ENCODE measurements at regions not wholly inside any gene's neighbourhood (a gene's known extent, or its start where the extent isn't known, plus 50 kb on each side); places are given as distances from the start of the nearest gene placed in this dataset.

GRCh38 chr3:176933704-176934103 is 263.6 kb downstream of the TBL1XR1 start:
- ATAC-seq (no peak), DNase-seq (no peak)
- no peak overlapping the region for H3K27ac ChIP-seq
- H3K4me1 ChIP-seq: no peaks in the 10 kb centered on the region
- TF ChIP-seq CTCF (IDR thresholded peaks at IDR 0.05): no peak
- no peaks in the 10 kb centered on the region for H3K27me3 ChIP-seq (ENCODE audit: insufficient read depth in 3 of 3, low read length in 2 of 3)
- no peaks in the 10 kb centered on the region for H3K36me3 ChIP-seq (ENCODE audit: insufficient read depth in 1 of 2, low read depth in 1 of 2)
- 78 to 93% (median 82%) methylated on average over 8 of the region's 8 CpGs for WGBS, 3 donors
- no peak overlapping the region for H3K4me3 ChIP-seq
- intact Hi-C loops (cut with DNase I): loop anchor here in 1 of 2 donors (2.0 kb wide), 1 partner anchor 59 kb away; no protein-coding TSS in a partner anchor
- no peaks in the 10 kb centered on the region for H3K9me3 ChIP-seq

- no peak for DNase-seq
- intact Hi-C loops (cut with DNase I): no loop called here
- WGBS, 3 donors: 30 to 39% (median 30%) methylated on average over 3 of the region's 3 CpGs
- no peak for ATAC-seq
- no peaks in the 10 kb centered on the region for H3K4me1 ChIP-seq
- H3K27me3 ChIP-seq (ENCODE audit: insufficient read depth in 3 of 3, low read length in 2 of 3): no peaks in the 10 kb centered on the region
- no peaks in the 10 kb centered on the region for H3K36me3 ChIP-seq (ENCODE audit: insufficient read depth in 1 of 2, low read depth in 1 of 2)
- no peaks in the 10 kb centered on the region for H3K9me3 ChIP-seq
- H3K4me3 ChIP-seq: no peak overlapping the region
- no peak overlapping the region for H3K27ac ChIP-seq
- no peak for TF ChIP-seq CTCF (IDR thresholded peaks at IDR 0.05)
Measured at GRCh38 chr3:176932433-176932832, 264.8 kb downstream of the TBL1XR1 start.

GRCh38 chr3:176931991-176932390 is 265.3 kb downstream of the TBL1XR1 start:
- Histone ChIP-seq H3K27ac (no peak overlapping the region), H3K27me3 (ENCODE audit: insufficient read depth in 3 of 3, low read length in 2 of 3) (no peaks in the 10 kb centered on the region), H3K4me3 (no peak overlapping the region), H3K9me3 (no peaks in the 10 kb centered on the region), H3K4me1 (no peaks in the 10 kb centered on the region), H3K36me3 (ENCODE audit: insufficient read depth in 1 of 2, low read depth in 1 of 2) (no peaks in the 10 kb centered on the region)
- TF ChIP-seq CTCF (IDR thresholded peaks at IDR 0.05): no peak
- intact Hi-C loops (cut with DNase I): no loop called here
- ATAC-seq: no peak
- 49 to 66% (median 55%) methylated on average over 2 of the region's 2 CpGs for WGBS, 3 donors
- DNase-seq: no peak

- Histone ChIP-seq H3K4me3 (no peak overlapping the region), H3K27ac (no peak overlapping the region), H3K4me1 (no peaks in the 10 kb centered on the region), H3K27me3 (ENCODE audit: insufficient read depth in 3 of 3, low read length in 2 of 3) (no peaks in the 10 kb centered on the region), H3K9me3 (no peaks in the 10 kb centered on the region), H3K36me3 (ENCODE audit: insufficient read depth in 1 of 2, low read depth in 1 of 2) (no peaks in the 10 kb centered on the region)
- no peak for ATAC-seq
- intact Hi-C loops (cut with DNase I): no loop called here
- no peak for TF ChIP-seq CTCF (IDR thresholded peaks at IDR 0.05)
- no peak for DNase-seq
Measured at GRCh38 chr3:176930942-176931341, 266.3 kb downstream of the TBL1XR1 start.

GRCh38 chr3:176928582-176928931 is 268.7 kb downstream of the TBL1XR1 start:
- no peaks in the 10 kb centered on the region for H3K27me3 ChIP-seq (ENCODE audit: insufficient read depth in 3 of 3, low read length in 2 of 3)
- H3K36me3 ChIP-seq (ENCODE audit: insufficient read depth in 1 of 2, low read depth in 1 of 2): no peaks in the 10 kb centered on the region
- no peak overlapping the region for H3K4me3 ChIP-seq
- WGBS, 3 donors: 51 to 71% (median 52%) methylated on average over 1 of the region's 1 CpG
- no peak overlapping the region for H3K27ac ChIP-seq
- ATAC-seq (no peak), DNase-seq (no peak)
- H3K4me1 ChIP-seq: no peaks in the 10 kb centered on the region
- no peak for TF ChIP-seq CTCF (IDR thresholded peaks at IDR 0.05)
- no peaks in the 10 kb centered on the region for H3K9me3 ChIP-seq
- intact Hi-C loops (cut with DNase I): no loop called here

Data from psoas muscle (tissue), 7 donors.